H9 (cell line): ENCODE measurements at regions not wholly inside any gene's neighbourhood (a gene's known extent, or its start where the extent isn't known, plus 50 kb on each side); places are given as distances from the start of the nearest gene placed in this dataset.

Experiments used
- DNase-seq: peaks from one replicate; pipeline ENCODE4 v3.0.0-alpha.2; 2017
- H2AFZ ChIP-seq: one replicate; pipeline ENCODE4 v1.6.1; 2013; ENCODE audit warnings: mild to moderate bottlenecking, low read length, control low read depth, moderate library complexity
- H2AK5ac ChIP-seq: 2 replicates; pipeline ENCODE4 v1.6.1; 2013; ENCODE audit warnings: low read length, control low read depth, mixed read lengths; ENCODE audit not compliant: insufficient read length
- H2BK120ac ChIP-seq: one replicate; pipeline ENCODE4 v1.6.1; 2013; ENCODE audit warnings: low read depth, mild to moderate bottlenecking, low read length, control low read depth, inconsistent platforms; ENCODE audit not compliant: poor library complexity, severe bottlenecking
- H2BK12ac ChIP-seq: 2 replicates; pipeline ENCODE4 v1.6.1; 2013; ENCODE audit warnings: low read length, control low read depth, mixed read lengths, low read depth; ENCODE audit not compliant: insufficient read length
- H2BK15ac ChIP-seq: 2 replicates; pipeline ENCODE4 v1.6.1; 2013; ENCODE audit warnings: low read depth, low read length, control low read depth
- H2BK20ac ChIP-seq: one replicate; pipeline ENCODE4 v1.6.1; 2013; ENCODE audit warnings: low read depth, mild to moderate bottlenecking, low read length, control low read depth, inconsistent platforms; ENCODE audit not compliant: poor library complexity, severe bottlenecking
- H2BK5ac ChIP-seq: 2 replicates; pipeline ENCODE4 v1.6.1; 2013; ENCODE audit warnings: low read length, control low read depth, mixed read lengths; ENCODE audit not compliant: insufficient read length
- H3K14ac ChIP-seq: 2 replicates; pipeline ENCODE4 v1.6.1; 2013; ENCODE audit warnings: low read length, control low read depth; ENCODE audit not compliant: insufficient read depth
- H3K18ac ChIP-seq: 2 replicates; pipeline ENCODE4 v1.6.1; 2013; ENCODE audit warnings: low read depth, mild to moderate bottlenecking, mixed read lengths, low read length, control low read depth; ENCODE audit not compliant: insufficient read length
- H3K23ac ChIP-seq: 2 replicates; pipeline ENCODE4 v1.6.1; 2013; ENCODE audit warnings: low read length, control low read depth, mixed read lengths, low read depth; ENCODE audit not compliant: insufficient read length
- H3K23me2 ChIP-seq: 2 replicates; pipeline ENCODE4 v1.6.1; 2013; ENCODE audit warnings: low read depth, mild to moderate bottlenecking, mixed read lengths, low read length, control low read depth; ENCODE audit not compliant: insufficient read length, poor library complexity, severe bottlenecking
- H3K27ac ChIP-seq: 2 replicates; pipeline ENCODE4 v1.5.1; 2013; ENCODE audit warnings: low read length, control low read depth, mixed read lengths, low read depth; ENCODE audit not compliant: insufficient read length
- H3K27me3 ChIP-seq: 2 replicates; pipeline ENCODE4 v1.6.1; 2013; ENCODE audit warnings: low read length, control low read depth, inconsistent platforms; ENCODE audit not compliant: insufficient read depth
- H3K4ac ChIP-seq: 2 replicates; pipeline ENCODE4 v1.6.1; 2013; ENCODE audit warnings: low read depth, mild to moderate bottlenecking, control low read depth, inconsistent platforms, low read length, moderate library complexity
- H3K4me1 ChIP-seq: 2 replicates; pipeline ENCODE4 v1.6.1; 2013; ENCODE audit warnings: low read length, control low read depth, inconsistent platforms; ENCODE audit not compliant: insufficient read depth
- H3K4me2 ChIP-seq: 2 replicates; pipeline ENCODE4 v1.6.1; 2013; ENCODE audit warnings: low read length, control low read depth, mixed read lengths; ENCODE audit not compliant: insufficient read length, insufficient read depth
- H3K56ac ChIP-seq: 2 replicates; pipeline ENCODE4 v1.6.1; 2013; ENCODE audit warnings: low read depth, mild to moderate bottlenecking, mixed read lengths, low read length, control low read depth; ENCODE audit not compliant: insufficient read length
- H3K79me1 ChIP-seq: 2 replicates; pipeline ENCODE4 v1.6.1; 2013; ENCODE audit warnings: low read depth, mild to moderate bottlenecking, moderate library complexity, low read length, control low read depth, inconsistent platforms; ENCODE audit not compliant: insufficient read depth, poor library complexity, severe bottlenecking
- H3K79me2 ChIP-seq: 2 replicates; pipeline ENCODE4 v1.6.1; 2013; ENCODE audit warnings: low read length, control low read depth, inconsistent platforms; ENCODE audit not compliant: insufficient read depth
- H3K9ac ChIP-seq: 2 replicates; pipeline ENCODE4 v1.6.1; 2013; ENCODE audit warnings: low read length, control low read depth, mixed read lengths; ENCODE audit not compliant: insufficient read length; ENCODE audit errors: extremely low read depth
- H3K9me3 ChIP-seq: one replicate; pipeline ENCODE4 v1.6.1; 2013; ENCODE audit warnings: low read depth, low read length, inconsistent platforms; ENCODE audit not compliant: control insufficient read depth
- H3T11ph ChIP-seq: one replicate; pipeline ENCODE4 v1.6.1; 2013; ENCODE audit warnings: mild to moderate bottlenecking, low read length, control low read depth, inconsistent platforms
- H4K20me1 ChIP-seq: one replicate; pipeline ENCODE4 v1.6.1; 2013; ENCODE audit not compliant: control insufficient read depth, insufficient read length, insufficient read depth
- H4K5ac ChIP-seq: 2 replicates; pipeline ENCODE4 v1.6.1; 2013; ENCODE audit warnings: low read depth, mild to moderate bottlenecking, mixed read lengths, low read length, control low read depth; ENCODE audit not compliant: insufficient read length
- H4K8ac ChIP-seq: replicated peaks from 2 replicates; pipeline ENCODE4 v1.6.1; 2013; ENCODE audit warnings: low read length, control low read depth, mixed read lengths, low read depth; ENCODE audit not compliant: insufficient read length
- H4K91ac ChIP-seq: 2 replicates; pipeline ENCODE4 v1.6.1; 2013; ENCODE audit warnings: low read depth, mild to moderate bottlenecking, moderate library complexity, mixed read lengths, low read length, control low read depth; ENCODE audit not compliant: insufficient read length
- H3K27ac Mint-ChIP-seq, 3 experiments: 2 replicates in 2 of 3; 3 replicates in 1 of 3; pipeline ENCODE4 v1.8.0; 2020 to 2021; ENCODE audit warnings: mixed read lengths in 3 of 3, mild to moderate bottlenecking in 1 of 3, moderate library complexity in 1 of 3
- H3K27me3 Mint-ChIP-seq: 2 replicates; pipeline ENCODE4 v1.8.0; 2021; ENCODE audit warnings: low read depth, mild to moderate bottlenecking, moderate library complexity, mixed read lengths
- H3K36me3 Mint-ChIP-seq, 3 experiments: 2 replicates in 2 of 3; 3 replicates in 1 of 3; pipeline ENCODE4 v1.8.0; 2020 to 2021; ENCODE audit warnings: low read depth in 3 of 3, mixed read lengths in 3 of 3; ENCODE audit not compliant: insufficient read depth in 1 of 3
- H3K4me1 Mint-ChIP-seq, 2 experiments: 2 replicates each; pipeline ENCODE4 v1.8.0; 2020; ENCODE audit warnings: mixed read lengths in 2 of 2
- H3K4me3 Mint-ChIP-seq, 2 experiments: 2 replicates in 1 of 2; 3 replicates in 1 of 2; pipeline ENCODE4 v1.8.0; 2020 to 2021; ENCODE audit warnings: mild to moderate bottlenecking in 2 of 2, mixed read lengths in 2 of 2, moderate library complexity in 1 of 2
- H3K9me3 Mint-ChIP-seq, 2 experiments: 2 replicates in 1 of 2; 3 replicates in 1 of 2; pipeline ENCODE4 v1.8.0; 2020; ENCODE audit warnings: mild to moderate bottlenecking in 2 of 2, mixed read lengths in 2 of 2, moderate library complexity in 1 of 2
- TF ChIP-seq, protein P1 (sequence below): fragments of 200-600 bp; sonication (generic); conservative IDR thresholded peaks from 3 replicates; pipeline ENCODE4 v1.8.0; 2021; ENCODE audit warnings: antibody characterized with exemption, mild to moderate bottlenecking

DNA sequence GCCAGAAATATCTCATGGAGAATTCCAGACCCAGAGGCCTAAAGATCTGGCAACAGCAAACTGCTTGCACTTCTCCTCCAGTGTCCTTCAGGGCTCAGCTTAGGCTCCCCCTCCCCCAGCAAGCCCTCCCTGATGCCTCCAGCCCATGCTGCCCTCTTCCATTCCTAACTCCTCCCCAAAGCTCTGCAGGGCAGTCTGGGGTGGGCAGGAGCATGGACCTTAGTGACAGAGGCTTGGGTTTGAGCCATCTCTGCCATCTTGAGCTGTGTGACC is 436.8 kb downstream of the PTPRU start:
- DNase-seq, result peak; percentile 17
- TF ChIP-seq, protein P1, sequence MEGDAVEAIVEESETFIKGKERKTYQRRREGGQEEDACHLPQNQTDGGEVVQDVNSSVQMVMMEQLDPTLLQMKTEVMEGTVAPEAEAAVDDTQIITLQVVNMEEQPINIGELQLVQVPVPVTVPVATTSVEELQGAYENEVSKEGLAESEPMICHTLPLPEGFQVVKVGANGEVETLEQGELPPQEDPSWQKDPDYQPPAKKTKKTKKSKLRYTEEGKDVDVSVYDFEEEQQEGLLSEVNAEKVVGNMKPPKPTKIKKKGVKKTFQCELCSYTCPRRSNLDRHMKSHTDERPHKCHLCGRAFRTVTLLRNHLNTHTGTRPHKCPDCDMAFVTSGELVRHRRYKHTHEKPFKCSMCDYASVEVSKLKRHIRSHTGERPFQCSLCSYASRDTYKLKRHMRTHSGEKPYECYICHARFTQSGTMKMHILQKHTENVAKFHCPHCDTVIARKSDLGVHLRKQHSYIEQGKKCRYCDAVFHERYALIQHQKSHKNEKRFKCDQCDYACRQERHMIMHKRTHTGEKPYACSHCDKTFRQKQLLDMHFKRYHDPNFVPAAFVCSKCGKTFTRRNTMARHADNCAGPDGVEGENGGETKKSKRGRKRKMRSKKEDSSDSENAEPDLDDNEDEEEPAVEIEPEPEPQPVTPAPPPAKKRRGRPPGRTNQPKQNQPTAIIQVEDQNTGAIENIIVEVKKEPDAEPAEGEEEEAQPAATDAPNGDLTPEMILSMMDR, result no peak
- Histone ChIP-seq H3K23me2 (no peaks in the 10 kb centered on the region), H4K20me1 (no peaks in the 10 kb centered on the region), H3T11ph (no peak overlapping the region), H4K5ac (no peak overlapping the region), H2BK15ac (no peak overlapping the region), H3K56ac (no peak overlapping the region), H2BK20ac (no peak overlapping the region), H2AFZ (no peak overlapping the region), H3K4ac (no peak overlapping the region), H4K91ac (no peak overlapping the region), H3K79me1 (no peaks in the 10 kb centered on the region), H2BK120ac (no peak overlapping the region), H3K27ac (no peak overlapping the region), H4K8ac (no peak overlapping the region), H3K18ac (no peak overlapping the region), H3K79me2 (no peaks in the 10 kb centered on the region), H2BK12ac (no peak overlapping the region), H3K4me2 (no peak overlapping the region), H3K27me3 (no peaks in the 10 kb centered on the region), H2AK5ac (no peak overlapping the region), H2BK5ac (no peak overlapping the region), H3K23ac (no peak overlapping the region), H3K9ac (no peak overlapping the region), H3K9me3 (no peaks in the 10 kb centered on the region), H3K4me1 (no peaks in the 10 kb centered on the region), H3K14ac (no peak overlapping the region)
- Mint-ChIP-seq H3K27ac (no peak overlapping the region), H3K27me3 (peaks cover 1% of the 10 kb centered on the region), H3K9me3 (no peaks in the 10 kb centered on the region), H3K36me3 (no peaks in the 10 kb centered on the region; a peak in 1 of 7 replicates), H3K4me3 (no peak overlapping the region), H3K4me1 (peaks cover 18 to 23% of the 10 kb centered on the region in 2 experiments)
